GM12892 (cell line): ENCODE measurements at regions not wholly inside any gene's neighbourhood (a gene's known extent, or its start where the extent isn't known, plus 50 kb on each side); places are given as distances from the start of the nearest gene placed in this dataset.

Experiments
- POLR2A ChIP-seq: IDR thresholded peaks from 2 replicates; pipeline ENCODE4 v1.6.1; 2011; ENCODE audit warnings: low read depth, low read length, control low read depth
- TAF1 ChIP-seq: IDR thresholded peaks from 2 replicates; pipeline ENCODE4 v1.6.1; 2011; ENCODE audit warnings: low read depth, mild to moderate bottlenecking, control low read depth, low read length, borderline replicate concordance

DNA sequence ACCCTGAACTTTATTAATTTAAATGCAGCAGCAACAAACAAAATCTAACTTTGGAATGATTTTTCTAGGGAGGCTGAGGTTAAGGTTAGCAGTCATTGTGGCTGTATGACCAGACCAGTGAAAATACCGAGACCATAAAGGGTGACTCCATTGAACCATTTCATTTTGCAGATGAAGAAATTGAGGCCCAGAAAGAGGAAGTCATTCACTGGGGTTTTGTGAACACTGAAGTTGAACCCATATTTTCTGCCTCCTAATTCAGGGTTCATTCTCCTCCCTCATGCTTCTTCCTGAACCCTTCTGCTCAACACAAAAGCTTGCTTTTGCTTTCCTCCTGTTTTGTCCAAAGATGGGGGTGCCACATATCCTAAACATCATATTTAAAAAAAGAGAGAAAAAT, 65.8 kb upstream of the PLCL2 start:
- TF ChIP-seq TAF1 (no peak), POLR2A (no peak)
